Peyer's patch (tissue), 4 donors: ENCODE measurements at regions not wholly inside any gene's neighbourhood (a gene's known extent, or its start where the extent isn't known, plus 50 kb on each side); places are given as distances from the start of the nearest gene placed in this dataset.

ENCODE experiments used
- CTCF ChIP-seq, 6 experiments: fragments of 450-650 bp in 4 of 6; fragments of 200-600 bp in 2 of 6; sonication (generic) in 1 of 6; IDR thresholded peaks; one replicate each; pipeline ENCODE4 v1.5.1; 2017 to 2019; ENCODE audit warnings: antibody characterized with exemption in 6 of 6, mild to moderate bottlenecking in 3 of 6, moderate library complexity in 1 of 6
- POLR2A ChIP-seq, 2 donors: fragments of 450-650 bp; IDR thresholded peaks; one replicate each; pipeline ENCODE4 v1.5.1; 2017; ENCODE audit warnings: antibody characterized with exemption in 2 of 2, mild to moderate bottlenecking in 2 of 2, moderate library complexity in 2 of 2

- TF ChIP-seq CTCF (IDR thresholded peaks at IDR 0.05), result no peak
- no peak for TF ChIP-seq POLR2A (IDR thresholded peaks at IDR 0.05)
Observed at GRCh38 chr5:124873713-124874112, 127.3 kb upstream of the ZNF608 start.
